Heart right ventricle (tissue), 16 donors: ENCODE measurements at regions not wholly inside any gene's neighbourhood (a gene's known extent, or its start where the extent isn't known, plus 50 kb on each side); places are given as distances from the start of the nearest gene placed in this dataset.

ENCODE experiments used
- ATAC-seq, 8 donors: fragments of 200-7000 bp; cut with Tn5 transposase; one replicate each; pipeline ENCODE4 v1.9.1; 2020; ENCODE audit warnings: mild to moderate bottlenecking in 8 of 8, moderate library complexity in 8 of 8, moderate number of reproducible peaks in 1 of 8
- DNase-seq, 2 donors: peaks; one replicate each; pipeline ENCODE4 v3.0.0-alpha.2; 2020
- H3K27ac ChIP-seq, 10 donors: fragments of 200-600 bp; sonication (generic) in 2 of 10; one replicate each; pipeline versions ENCODE4 v1.5.0 to v1.8.0; 2020 to 2022; ENCODE audit warnings: mild to moderate bottlenecking in 3 of 10
- H3K27me3 ChIP-seq, 7 donors: fragments of 200-600 bp; one replicate each; pipeline ENCODE4 v1.8.0; 2021 to 2022; ENCODE audit warnings: mild to moderate bottlenecking in 2 of 7
- H3K36me3 ChIP-seq, 9 donors: fragments of 200-600 bp; sonication (generic) in 1 of 9; one replicate each; pipeline versions ENCODE4 v1.5.0 to v1.8.0; 2020 to 2022; ENCODE audit warnings: mild to moderate bottlenecking in 2 of 9
- H3K4me1 ChIP-seq, 9 donors: fragments of 200-600 bp; sonication (generic) in 1 of 9; one replicate each; pipeline versions ENCODE4 v1.5.0 to v1.8.0; 2020 to 2022; ENCODE audit warnings: mild to moderate bottlenecking in 4 of 9
- H3K4me3 ChIP-seq, 10 donors: fragments of 200-600 bp; sonication (generic) in 2 of 10; one replicate each; pipeline versions ENCODE4 v1.5.0 to v1.8.0; 2020 to 2022; ENCODE audit warnings: mild to moderate bottlenecking in 7 of 10, moderate library complexity in 2 of 10
- H3K9me3 ChIP-seq, 11 donors: fragments of 200-600 bp in 10 of 11; sonication (generic) in 2 of 11; one replicate each; pipeline versions ENCODE4 v1.5.0 to v1.8.0; 2013 to 2022; ENCODE audit warnings: mild to moderate bottlenecking in 2 of 11, control low read depth in 1 of 11, moderate library complexity in 1 of 11
- CTCF ChIP-seq, 9 donors: fragments of 200-600 bp; sonication (generic) in 2 of 9; IDR thresholded peaks; one replicate each; pipeline versions ENCODE4 v1.5.0 to v1.8.0; 2021 to 2022; ENCODE audit warnings: antibody characterized with exemption in 9 of 9, mild to moderate bottlenecking in 5 of 9, moderate library complexity in 1 of 9
- whole genome bisulfite sequencing, 2 donors: extraction: QIAGEN DNeasy Blood & Tissue Kit; methylation state at CpG; one replicate each; pipeline ENCODE4 v1.1.7; 2013; ENCODE audit warnings: inconsistent platforms in 1 of 2; 5-methylcytosine and 5-hydroxymethylcytosine counted together
- intact Hi-C, 10 donors: fragments of 100-400 bp; cut with DNase I; formaldehyde crosslinking; loops; one replicate each; pipeline versions ENCODE4 v1.11.1 to v1.14.2; 2022
- donor health status: Arrhythmogenic right ventricular cardiomyopathy.
- donor health status: ischemic (EF 13 %, LVEDD 7.1; RV severe dilation, severe dysfunction).
- donor health status: healthy with polysubstance abuse.
- donor health status: DM: no; HTN: yes; CAD: no.
- donor health status: DM: no; HTN: no; CAD: no.
- donor health status: ischemic (EF 25% LVEDD 6.9; RV normal size, moderate dysfunction).
- donor health status: ischemic (EF 25% LVEDD 5.7; RV mildly dilated, moderate dysfunction).
- donor health status: healthy.
- donor health status: DM: yes; HTN: yes; CAD: no.
- donor health status: Ischemic cardiomyopathy.
- donor health status: ischemic (EF 35%, LVEDD 5.7; RV mildly dilated, moderate dysfunction).
- donor health status: nonischemic (EF 11% LVEDD 7.7; RV severe dilation, severe dysfunction).
- donor health status: DM: yes; HTN: yes; CAD: no.
- donor health status: PGD.
- donor health status: ischemic (EF 29% LVEDD 5.4; RV normal size, mild dysfunction).
- donor health status: nonischemic (EF 23%, LVEDD 6.1; RV moderate dilation, normal function).

- no peaks in the 10 kb centered on the region for H3K36me3 ChIP-seq
- H3K27me3 ChIP-seq: no peaks in the 10 kb centered on the region
- no peak overlapping the region for H3K4me3 ChIP-seq
- no peaks in the 10 kb centered on the region for H3K9me3 ChIP-seq
- ATAC-seq: no peak
- intact Hi-C loops: loop anchor here in 1 of 10 donors (10.0 kb wide), 1 partner anchor 259 kb away; the partner anchor contains the start of gene DUSP10
- H3K27ac ChIP-seq: no peak overlapping the region
- peaks cover 0 to 4% (median 0%) of the 10 kb centered on the region in 9 donors for H3K4me1 ChIP-seq
- 77 to 94% methylated on average over 3 of the region's 3 CpGs for WGBS, 2 donors
- TF ChIP-seq CTCF (IDR thresholded peaks at IDR 0.05): no peak
- DNase-seq: no peak
Measured at GRCh38 chr1:222004034-222004433, 262.1 kb upstream of the DUSP10 start.

- ATAC-seq (no peak), DNase-seq (no peak)
- no peak overlapping the region for H3K4me3 ChIP-seq
- WGBS, 2 donors: 82 to 90% methylated on average over 1 of the region's 1 CpG
- TF ChIP-seq CTCF (IDR thresholded peaks at IDR 0.05): no peak
- H3K9me3 ChIP-seq: no peaks in the 10 kb centered on the region
- H3K27me3 ChIP-seq: no peaks in the 10 kb centered on the region
- H3K36me3 ChIP-seq: no peaks in the 10 kb centered on the region
- peaks cover 0 to 7% (median 0%) of the 10 kb centered on the region in 9 donors for H3K4me1 ChIP-seq
- no peak overlapping the region for H3K27ac ChIP-seq
- intact Hi-C loops: loop anchor here in 1 of 10 donors (10.0 kb wide), 1 partner anchor 258 kb away; the partner anchor contains the start of gene DUSP10
Measured at GRCh38 chr1:222002503-222002902, 260.6 kb upstream of the DUSP10 start.

- H3K27me3 ChIP-seq: no peaks in the 10 kb centered on the region
- no peaks in the 10 kb centered on the region for H3K36me3 ChIP-seq
- intact Hi-C loops: loop anchor here in 1 of 10 donors (10.0 kb wide), 1 partner anchor 255 kb away; the partner anchor contains the start of gene DUSP10
- H3K27ac ChIP-seq: no peak overlapping the region
- no peak for TF ChIP-seq CTCF (IDR thresholded peaks at IDR 0.05)
- no peaks in the 10 kb centered on the region for H3K9me3 ChIP-seq
- no peak for DNase-seq
- no peak for ATAC-seq
- 92 to 95% methylated on average over 3 of the region's 3 CpGs for WGBS, 2 donors
- H3K4me3 ChIP-seq: no peak overlapping the region
- H3K4me1 ChIP-seq: peaks cover 0 to 7% (median 0%) of the 10 kb centered on the region in 9 donors
Measured at GRCh38 chr1:222000131-222000530, 258.2 kb upstream of the DUSP10 start.

- no peaks in the 10 kb centered on the region for H3K36me3 ChIP-seq
- no peaks in the 10 kb centered on the region for H3K9me3 ChIP-seq
- ATAC-seq: peak in 1 of 8 donors; percentile 38
- intact Hi-C loops: no loop called here
- no peaks in the 10 kb centered on the region for H3K27me3 ChIP-seq
- no peak for TF ChIP-seq CTCF (IDR thresholded peaks at IDR 0.05)
- peak overlapping the region in 2 of 10 donors; percentile 10 to 33 for H3K27ac ChIP-seq
- WGBS, 2 donors: 83 to 87% methylated on average over 6 of the region's 6 CpGs
- peaks cover 0 to 7% (median 0%) of the 10 kb centered on the region in 9 donors for H3K4me1 ChIP-seq
- no peak overlapping the region for H3K4me3 ChIP-seq
- DNase-seq: no peak
Measured at GRCh38 chr1:221998781-221999180, 256.9 kb upstream of the DUSP10 start.
